ENCODE measurements at regions not wholly inside any gene's neighbourhood (a gene's known extent, or its start where the extent isn't known, plus 50 kb on each side); places are given as distances from the start of the nearest gene placed in this dataset.

DNA sequence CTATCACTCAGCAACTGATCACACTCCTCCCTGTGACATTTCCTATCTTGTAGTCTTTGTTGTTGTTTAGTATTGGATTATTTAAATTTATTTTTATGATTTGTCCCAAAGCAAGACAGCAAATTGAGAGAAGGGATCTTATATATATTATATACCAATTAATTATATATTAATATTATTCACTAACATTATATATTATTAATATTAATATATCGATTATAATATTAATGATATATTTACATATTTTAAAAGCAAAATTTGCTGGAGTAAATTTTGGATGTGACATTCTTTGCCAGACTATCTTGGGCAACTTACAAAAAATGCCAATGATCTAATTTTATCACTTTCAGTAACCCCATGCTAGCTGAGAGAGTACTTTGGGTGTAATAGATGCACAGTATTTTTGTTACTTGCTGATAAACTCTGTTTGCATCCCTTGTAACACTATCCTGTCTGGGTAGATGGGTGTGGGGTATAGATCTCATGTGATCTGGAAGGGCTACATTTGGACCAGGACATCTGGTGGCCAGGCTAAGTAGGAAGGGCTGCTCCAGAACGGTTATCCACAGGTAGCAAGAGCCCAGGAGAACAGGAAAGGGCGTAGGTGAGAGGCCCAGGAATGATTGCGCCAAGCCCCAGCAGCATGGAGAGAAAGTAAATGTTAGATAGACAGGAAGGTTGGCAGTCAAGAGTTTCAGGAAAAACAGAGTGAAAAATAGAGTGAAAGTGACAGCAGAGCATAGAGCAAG, 608.6 kb upstream of the KIRREL3 start:
- TF ChIP-seq POLR2AphosphoS5 (IDR thresholded peaks at IDR 0.05; ENCODE audit: low read depth, low read length) (no peak), POLR2A (IDR thresholded peaks at IDR 0.05; ENCODE audit: low read depth, low read length) (no peak), PAX5 (IDR thresholded peaks at IDR 0.05; ENCODE audit: insufficient read depth, low read length, severe bottlenecking) (no peak), TAF1 (IDR thresholded peaks at IDR 0.05; ENCODE audit: low read depth, low read length) (no peak), SPI1 (IDR thresholded peaks at IDR 0.05; ENCODE audit: low read depth, low read length) (no peak)

Measured in GM12891 (cell line).